Fibroblast of skin of scalp (primary cell): ENCODE measurements at regions not wholly inside any gene's neighbourhood (a gene's known extent, or its start where the extent isn't known, plus 50 kb on each side); places are given as distances from the start of the nearest gene placed in this dataset.
A peak's percentile ranks its signal among the peaks of the same experiment; 100 is the strongest.
"Not testable (repeated sequence)": the region's sequence is repeated elsewhere in the genome, so short reads cannot be mapped to it uniquely, and the experiment has no call there.

Experiments
- DNase-seq: peaks from one replicate; pipeline ENCODE4 v3.0.0-alpha.2; 2013

DNA sequence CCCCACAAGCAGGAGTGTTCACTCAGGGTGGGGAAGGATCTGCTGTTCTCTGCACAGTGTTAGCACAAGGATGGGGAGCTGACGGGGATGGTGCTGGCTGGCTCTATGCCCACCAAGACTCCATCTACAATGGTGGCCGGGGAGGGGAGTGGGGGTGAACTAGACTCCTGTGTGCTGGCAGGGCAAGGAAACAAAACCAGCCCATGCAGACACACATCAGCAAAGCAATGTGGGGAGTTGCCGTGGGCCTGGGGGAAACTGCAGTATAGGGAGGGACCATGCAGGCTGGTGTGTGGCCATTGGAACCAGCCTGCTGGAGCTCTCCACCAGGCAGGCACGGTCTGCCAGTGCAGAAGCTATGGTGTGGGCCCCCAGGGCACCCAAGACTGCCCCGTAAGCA is 195.1 kb downstream of the PWWP3B start:
- no peak for DNase-seq

DNA sequence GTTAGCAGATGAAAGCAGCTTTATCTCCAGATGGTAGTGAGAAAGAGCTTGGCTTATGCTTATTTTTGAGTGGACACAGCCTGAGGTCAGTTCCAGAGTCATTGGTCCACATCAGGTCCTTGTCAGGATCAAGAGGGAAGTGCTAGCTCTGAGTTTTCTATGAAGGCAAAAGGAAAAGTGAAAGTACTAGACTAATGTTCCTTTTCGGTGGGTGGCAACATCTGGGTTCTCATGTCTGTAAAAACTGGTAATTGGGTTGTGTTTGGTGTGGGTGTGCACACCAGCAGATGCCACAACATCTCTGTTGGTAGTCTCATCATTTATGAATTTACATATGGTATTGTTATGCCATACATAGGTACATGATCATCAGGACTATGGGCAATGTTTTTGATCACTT is 210.5 kb downstream of the PWWP3B start:
- no peak for DNase-seq

DNA sequence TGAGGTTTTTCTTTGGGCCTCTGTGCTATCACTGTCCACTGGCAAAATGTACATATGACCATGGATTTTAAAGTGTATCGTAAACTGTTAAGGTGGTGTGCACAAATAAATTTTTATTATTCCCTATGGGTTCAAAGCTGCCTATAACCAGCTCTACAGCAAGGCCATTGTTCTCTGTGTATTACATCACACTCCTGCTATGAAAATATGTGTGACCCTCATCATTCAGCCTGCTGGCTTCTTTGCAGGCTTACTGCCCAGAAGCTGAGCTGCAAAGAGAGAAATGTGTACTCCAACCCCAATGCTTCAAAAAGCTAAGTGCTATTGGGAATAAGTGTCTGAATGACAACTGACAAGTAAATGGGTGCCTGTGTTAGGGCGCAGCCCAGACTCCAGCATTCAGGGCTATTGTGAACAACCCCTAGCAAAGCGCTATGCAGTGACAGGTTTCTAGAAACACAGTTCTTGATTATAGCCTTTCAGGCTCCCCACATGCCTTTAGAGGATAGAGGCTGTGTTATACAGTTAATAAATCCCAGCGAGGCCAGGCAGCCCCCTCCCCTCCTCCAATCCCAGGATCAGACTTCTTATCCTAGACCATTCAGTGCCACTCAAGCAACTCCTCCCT is 220.4 kb upstream of the RADX start:
- DNase-seq = no peak

DNA sequence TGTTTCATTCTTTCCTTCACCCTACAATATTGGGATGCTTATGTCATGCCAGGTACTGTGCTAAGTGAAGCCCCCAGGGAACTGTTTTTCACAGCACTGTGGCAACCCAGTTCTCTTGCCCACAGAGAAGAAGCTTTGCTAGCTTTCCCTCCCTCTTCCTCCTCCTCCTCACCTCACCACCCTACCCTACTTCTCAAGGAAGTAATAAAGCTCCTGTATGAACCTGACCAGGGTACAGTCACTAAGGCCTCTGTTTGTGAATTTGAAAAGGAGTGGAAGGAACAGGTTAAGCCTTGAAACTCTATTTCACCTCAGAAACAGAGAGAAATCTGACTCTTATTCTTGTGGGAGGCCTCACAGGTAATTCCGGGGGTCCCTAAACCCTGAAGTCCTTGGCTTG is 219.4 kb upstream of the RADX start:
- DNase-seq = no peak

DNA sequence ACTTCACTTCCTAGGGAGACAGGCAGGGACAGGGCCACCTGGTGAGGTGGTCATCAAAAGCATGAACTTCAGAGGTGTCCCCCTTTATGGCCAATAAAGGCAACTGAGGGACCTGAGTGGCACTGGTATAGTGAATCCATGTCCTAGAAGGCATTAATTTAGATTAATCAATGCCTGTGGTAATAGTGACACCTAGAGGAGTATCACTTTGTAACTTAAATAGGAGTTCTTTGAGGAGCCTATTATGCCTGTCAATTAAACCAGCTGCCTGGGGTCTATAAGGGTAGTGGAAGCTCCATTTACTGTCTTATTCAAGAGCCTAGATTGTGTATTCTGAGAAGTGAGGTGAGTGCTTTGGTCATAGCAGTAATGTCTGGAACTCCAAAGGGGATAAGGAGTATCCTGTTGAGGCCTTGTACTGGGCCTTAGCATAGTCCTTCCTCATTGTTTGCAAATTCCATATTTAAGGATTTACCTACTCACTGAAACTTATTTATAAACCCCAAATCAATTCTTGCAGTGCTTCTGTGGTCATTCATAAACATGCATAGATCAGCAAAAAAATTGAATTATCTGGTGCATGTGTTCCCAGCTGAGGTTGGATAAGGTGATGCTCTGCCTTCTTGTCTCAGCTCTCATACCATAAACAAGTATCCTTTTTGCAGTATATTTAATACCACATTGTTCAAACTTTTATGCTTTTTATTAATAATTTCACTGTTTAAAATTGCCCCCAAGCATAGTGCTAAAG is 213.8 kb upstream of the RADX start:
- peak; percentile 4 for DNase-seq

DNA sequence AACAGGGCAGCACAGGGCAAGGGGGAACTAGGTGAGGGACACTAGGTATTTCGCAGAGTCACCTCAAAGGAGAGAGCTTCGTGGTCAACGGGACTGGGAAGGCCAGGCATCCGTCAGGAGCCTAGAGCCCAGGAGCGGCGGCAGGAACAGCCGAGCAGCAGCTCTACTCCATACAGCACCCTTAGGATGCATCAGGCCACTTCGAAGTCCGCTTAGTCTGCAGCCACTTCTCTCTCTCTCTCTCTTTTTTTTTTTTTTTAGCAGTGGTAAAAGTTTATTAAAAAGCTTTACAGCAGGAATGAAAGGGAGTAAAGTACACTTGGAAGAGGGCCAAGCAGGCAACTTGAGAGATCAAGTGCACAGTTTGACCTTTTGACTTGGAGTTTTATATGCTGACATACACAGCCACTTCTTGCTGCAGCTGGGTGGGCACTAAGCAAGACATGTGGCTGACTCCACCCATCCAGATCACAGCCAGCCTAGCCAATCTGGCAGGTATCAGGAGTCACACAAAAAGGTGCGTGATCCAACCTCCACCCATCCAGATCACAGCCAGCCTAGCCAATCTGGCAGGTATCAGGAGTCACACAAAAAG is 209.7 kb upstream of the RADX start:
- no peak for DNase-seq

DNA sequence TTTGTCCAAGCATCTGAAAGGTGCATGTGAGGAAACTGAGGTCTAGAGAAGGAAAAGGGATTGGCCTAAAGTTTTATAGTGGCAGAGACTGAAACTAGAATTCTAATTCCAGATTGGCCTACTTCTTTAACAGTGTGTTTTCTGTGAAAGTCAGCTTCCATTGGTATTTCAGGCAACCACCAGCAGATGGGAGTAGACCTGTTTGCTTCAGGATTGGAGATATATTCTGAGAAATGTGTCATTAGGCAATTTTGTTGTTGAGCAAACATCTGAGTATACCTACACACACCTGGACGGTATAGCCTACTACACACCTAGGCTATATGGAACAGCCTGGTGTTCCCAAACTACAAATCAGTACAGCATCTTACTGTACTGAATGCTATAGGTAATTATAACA is 207.3 kb upstream of the RADX start:
- no peak for DNase-seq

DNA sequence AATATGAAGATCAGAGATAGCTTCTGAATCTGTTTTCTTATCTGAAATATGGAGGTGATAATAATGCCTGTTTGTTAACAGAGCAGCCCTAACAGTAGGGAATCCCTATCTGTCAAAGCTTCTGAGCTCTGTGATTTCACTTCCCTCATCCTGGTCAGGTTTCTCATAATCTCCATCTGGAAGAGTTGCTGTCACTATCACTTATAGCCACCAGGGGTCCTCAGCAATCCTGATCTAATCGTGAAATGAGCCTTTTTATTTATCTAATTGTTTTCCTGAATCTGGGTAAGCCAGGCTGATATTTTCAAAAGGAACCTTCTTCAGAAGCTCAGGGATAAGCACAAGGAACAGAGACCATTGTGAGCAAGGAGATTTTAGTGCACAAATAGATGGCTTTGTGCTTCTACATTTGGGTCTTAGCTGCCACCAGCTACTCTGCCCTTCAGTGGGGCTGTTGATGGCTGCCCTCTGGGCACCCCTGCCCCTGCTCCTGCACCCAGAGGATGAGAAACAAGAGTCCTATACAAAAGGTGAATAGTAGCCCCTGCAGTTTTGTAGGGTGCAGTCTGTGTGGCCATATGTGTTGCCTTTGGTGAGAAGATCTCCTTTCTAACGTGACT is 196.4 kb upstream of the RADX start:
- DNase-seq = peak; percentile 4

DNA sequence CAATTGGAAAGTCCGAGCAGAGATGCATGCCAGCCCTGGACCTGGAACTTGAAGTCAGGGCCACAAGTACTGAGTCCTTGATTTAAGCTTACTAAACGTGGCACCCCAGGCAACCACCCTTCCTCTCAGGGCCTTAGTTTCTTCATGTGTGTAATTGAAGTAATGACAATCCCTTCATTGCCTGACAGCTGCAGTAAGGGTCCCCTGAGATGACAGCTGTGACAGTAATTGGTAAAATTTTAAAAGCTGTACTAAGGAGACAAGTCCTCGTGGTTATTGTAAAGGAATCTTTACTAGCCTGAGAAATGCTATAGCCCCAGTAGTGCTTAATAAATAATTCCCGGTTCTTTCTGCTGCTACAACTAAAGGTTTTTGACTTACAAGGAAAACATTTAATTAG is 175.1 kb upstream of the RADX start:
- no peak for DNase-seq

DNA sequence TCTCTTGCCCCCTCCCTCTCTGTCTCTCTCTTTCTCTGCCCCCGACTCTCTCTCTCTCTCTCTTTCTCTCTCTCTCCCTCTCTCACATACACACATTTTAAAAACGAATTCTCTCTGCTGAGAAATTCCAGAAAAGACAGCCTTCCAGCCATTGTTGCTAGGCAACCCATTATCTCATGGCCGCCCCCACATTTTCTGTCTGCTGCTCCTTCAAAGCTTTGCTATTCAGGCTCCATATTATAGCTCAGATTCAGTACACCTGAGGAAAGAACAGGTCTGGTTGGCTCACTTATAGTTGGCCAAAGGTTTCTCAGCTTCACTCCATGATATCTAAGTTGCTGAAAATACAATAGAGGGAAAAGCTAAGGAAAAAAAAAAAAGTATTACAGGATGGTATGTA is 174.4 kb upstream of the RADX start:
- no peak for DNase-seq

DNA sequence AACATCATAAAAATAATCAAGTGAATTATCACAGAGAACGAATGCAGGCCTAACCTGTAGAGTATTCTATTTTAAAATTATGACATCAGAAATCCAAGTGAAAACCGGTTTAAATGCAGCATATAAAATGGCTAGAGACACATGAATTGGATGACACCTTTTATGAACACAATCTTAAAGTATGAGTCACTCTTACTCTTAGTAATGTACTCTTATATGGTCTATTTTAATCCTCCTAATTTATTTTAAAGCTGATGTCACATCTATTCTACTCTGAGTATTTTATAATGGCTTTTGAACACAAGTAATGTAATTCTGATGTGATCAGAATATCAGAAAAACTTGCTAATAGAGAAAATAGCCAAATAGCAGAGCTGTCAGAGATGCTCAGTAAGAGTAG is 161.4 kb upstream of the RADX start:
- DNase-seq = no peak

DNA sequence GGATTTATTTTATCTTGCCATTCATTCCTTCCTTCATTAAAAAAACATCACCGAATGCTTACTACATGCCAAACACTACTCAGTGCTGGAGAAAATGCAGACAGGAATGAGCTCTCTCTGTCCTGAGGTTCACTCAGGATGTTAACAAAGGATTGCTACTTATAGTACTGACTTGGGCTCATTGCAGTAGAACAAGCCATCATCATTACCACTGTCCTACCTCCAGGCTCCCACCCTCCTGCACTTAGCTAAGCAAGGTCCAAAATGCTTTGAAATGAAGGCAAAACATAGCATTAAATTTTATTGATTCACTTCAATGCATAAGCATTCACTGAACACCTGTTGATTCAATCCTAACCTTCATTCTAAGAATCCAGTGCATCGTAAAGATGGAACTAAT is 159.8 kb upstream of the RADX start:
- no peak for DNase-seq

DNA sequence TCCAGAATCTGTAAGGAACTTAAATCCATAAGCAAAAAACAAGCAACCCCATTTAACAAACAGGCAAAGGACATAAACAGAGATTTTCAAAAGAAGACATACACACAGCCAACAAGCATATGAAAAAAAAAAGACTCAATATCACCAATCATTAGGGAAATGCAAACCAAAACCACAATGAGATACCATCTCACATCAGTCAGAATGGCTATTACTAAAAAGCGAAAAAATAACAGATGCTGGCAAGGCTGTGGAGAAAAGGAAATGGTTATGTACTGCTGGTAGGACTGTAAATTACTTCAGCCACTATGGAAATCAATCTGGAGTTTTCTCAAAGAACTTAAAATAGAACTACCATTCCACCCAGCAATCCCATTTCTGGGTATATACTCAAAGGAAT is 156.8 kb upstream of the RADX start:
- DNase-seq = no peak

DNA sequence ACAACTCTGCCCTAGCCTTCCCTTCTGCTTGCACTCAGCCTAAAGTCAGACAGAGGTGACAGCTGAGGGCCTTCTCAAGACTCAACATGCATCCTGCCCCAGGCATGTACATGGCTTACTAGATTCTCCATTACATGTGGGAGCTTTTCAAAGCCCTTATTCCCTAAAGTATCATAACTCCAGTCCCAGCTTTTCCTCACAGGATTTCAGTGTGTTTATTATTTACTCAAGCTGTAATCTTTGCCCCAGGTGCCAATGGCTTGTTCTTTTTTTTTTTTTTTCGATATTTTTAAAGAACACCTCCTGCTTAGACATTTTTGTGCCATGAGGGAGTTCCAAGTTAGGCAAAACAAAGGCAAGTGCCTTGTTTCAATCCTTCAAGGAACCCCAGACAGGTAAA is 154.0 kb upstream of the RADX start:
- DNase-seq = no peak

DNA sequence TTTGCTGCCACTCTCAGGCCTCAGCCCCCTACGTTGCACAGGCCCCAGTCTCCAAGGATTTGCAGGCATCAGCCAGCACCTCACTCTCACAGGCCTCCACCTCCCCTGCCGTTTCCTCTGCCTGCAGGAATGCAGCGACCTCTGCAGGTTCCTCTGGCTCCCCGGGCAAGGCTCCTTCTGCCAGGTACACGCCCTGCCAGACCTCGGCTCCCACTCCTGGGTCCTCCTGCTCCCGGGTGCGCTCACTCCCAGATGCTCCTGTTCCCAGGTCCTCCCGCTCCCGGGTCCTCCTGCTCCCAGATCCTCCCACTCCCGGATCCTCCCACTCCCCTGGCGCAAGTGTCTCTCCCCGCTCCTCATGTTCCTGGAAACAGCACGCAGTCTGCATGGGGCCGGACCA is 144.4 kb upstream of the RADX start:
- DNase-seq = no peak

DNA sequence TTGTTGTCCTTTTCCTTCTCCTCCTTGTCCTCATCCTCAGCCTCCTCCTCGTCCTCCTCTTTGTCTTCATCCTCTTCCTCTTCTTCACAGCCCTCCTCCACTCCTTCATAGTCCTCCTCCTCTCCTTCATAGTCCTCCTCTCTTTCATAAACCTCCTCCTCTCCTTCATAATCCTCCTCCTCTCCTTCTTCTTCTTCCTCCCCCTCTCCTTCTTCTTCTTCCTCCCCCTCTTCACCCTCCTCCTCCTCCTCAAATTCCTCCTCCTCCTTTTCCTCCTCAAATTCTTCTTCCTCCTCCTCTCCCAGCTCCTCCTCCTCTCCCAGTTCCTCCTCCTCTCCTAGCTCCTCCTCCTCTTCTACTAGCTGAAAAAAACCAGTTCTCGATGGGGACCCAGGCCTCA is 143.8 kb upstream of the RADX start:
- DNase-seq = no peak

DNA sequence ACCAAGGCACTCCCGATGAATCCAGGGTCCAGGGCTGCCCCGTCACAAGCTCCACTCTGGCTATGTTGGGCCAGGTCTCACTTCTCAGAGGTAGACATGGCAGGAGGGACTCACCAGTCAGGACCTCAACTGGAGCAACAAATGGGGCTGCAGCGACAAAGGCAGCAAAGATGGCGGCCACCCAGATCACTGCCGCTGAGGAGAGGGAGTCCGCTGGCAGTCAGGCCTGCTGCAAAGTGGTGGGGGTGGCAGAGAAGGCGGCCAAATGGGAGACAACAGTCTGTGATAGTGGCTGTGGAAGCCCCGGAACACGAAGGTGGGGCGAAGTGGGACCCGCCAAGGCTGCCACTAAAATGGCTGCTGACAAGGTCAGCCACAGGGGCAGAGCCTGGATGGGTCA is 143.3 kb upstream of the RADX start:
- DNase-seq = no peak

DNA sequence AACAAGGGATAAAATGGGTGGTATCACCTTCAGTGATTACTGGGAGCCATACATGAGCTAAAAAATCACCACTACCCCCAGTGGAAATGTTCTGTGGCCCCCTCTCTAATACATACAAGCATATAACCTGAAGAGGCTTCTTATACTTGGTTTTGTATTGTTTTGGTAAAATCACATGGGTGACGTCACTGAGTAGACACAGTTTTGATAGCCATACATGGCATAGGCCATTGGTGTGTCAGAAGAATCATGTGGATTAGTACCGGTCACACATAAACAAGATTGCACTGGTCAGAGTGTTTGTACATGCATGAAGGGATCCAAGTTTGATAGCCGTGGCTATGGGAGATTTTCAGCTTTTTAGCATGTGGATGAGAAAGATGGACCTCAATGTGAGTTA is 131.9 kb upstream of the RADX start:
- no peak for DNase-seq

DNA sequence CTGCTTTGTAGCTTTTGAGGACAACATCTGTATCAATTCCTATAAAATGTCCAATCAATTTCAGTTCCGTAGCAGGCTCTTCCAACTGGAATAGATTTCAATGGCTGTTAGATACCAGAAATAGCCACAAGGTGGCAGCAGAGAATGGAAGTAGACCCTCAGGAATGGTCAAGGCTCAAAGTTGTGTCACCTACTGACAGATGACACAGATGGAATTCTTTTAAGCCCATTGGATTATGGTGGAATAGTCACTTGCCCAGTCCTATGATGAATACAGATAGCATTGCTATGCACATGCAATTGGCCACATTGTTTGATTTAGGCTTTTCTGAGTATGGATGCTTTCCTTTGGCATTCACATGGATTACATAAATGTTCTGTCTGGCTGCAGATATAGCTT is 130.4 kb upstream of the RADX start:
- peak; percentile 45 for DNase-seq

DNA sequence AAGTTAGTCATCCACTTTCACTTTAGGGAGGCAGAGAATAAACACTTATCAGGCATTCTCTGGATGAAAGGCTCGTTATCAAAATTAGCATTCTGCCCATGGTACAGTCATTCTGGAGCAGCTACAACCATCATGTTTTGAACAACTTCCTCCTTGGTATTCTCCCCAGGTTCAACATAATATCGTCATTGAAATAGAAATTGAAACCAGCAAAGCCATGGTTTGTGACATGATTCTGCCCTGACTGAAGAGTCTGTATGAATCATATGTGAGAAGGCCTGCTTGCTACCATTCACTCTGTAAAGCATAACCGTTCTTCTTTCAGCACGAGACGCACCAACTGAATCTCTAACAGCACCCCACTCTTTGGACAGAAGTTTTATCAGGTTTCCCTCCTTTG is 127.5 kb upstream of the RADX start:
- no peak for DNase-seq

DNA sequence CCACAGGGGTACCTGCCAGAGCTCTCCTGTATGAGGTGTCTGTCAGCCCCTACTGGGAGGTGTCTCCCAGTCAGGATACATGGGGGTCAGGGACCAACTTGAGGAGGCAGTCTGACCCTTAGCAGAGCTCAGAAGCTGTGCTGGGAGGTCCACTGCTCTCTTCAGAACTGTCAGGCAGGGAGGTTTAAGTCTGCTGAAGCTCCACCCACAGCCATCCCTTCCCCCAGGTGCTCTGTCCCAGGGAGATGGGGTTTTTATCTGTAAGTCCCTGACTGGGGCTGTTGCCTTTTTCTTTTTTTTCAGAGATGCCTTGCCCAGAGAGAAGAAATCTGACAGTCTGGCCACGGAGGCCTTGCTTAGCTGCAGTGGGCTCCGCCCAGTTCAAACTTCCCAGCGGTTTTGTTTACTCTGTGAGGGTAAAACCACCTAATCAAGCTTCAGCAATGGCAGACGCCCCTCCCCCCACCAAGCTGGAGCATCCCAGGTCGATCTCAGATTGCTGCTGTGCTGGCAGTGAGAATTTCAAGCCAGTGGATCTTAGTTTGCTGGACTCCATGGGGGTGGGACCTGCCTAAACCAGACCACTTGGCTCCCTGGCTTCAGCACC is 118.5 kb upstream of the RADX start:
- DNase-seq = not testable (repeated sequence)

DNA sequence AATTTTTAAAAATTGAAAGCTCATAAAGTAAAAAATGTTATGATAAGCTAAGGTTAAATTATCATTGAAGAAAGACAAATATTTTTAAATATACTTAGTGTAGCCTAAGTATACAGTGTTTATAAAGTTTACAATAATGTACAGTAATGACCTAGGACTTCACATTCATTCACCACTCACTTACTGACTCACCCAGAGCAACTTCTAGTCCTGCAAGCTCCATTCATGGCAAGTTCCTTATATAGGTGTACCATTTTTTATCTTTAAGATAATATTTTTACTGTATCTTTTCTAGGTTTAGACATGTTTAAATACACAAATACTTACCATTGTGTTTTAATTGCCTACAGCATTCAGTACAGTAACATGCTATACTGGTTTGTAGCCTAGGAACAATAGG is 112.3 kb upstream of the RADX start:
- DNase-seq = no peak

DNA sequence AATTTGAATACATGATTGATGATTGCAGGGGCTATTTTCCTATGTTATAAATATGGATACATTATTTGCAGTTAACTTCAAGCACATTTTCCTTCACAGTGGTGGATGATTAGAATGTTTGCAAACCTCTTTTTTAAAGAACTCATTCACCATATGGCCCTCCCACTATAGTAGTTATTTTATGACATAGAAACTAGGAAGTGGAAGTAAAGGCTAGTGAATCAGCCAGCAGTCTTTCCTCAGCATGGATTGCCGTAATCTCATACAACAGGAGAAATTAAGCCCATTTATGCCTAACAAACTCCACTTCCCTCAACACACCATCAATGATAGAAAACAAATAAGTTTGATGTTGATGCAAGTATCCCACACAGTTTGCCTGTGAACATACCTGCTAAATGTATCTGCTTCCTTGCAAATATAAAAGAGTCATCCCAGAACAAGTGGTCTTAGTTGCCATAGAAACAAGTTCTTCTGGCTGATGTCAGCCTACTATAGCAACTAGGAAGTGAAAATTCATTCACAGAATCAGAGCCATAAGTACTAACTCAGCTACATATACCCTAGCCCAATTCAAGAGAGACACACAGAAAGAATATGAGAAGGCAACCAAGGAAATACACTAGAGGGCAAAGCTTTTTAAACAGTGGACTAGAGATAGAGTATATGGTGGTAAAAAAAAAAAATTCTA is 100.9 kb upstream of the RADX start:
- DNase-seq = no peak
